ENCODE measurements at regions not wholly inside any gene's neighbourhood (a gene's known extent, or its start where the extent isn't known, plus 50 kb on each side); places are given as distances from the start of the nearest gene placed in this dataset.

- no peak for DNase-seq
Measured at GRCh38 chr14:87712396-87713090, 280.4 kb downstream of the GALC start.

GRCh38 chr14:87705439-87705896 lies 287.5 kb downstream of the GALC start:
- no peak for DNase-seq

- no peak for DNase-seq
Measured at GRCh38 chr14:87698481-87698880, 294.5 kb downstream of the GALC start.

GRCh38 chr14:87696485-87696884 lies 296.5 kb downstream of the GALC start:
- no peak for DNase-seq

GRCh38 chr14:87691042-87691881 lies 301.7 kb downstream of the GALC start:
- no peak for DNase-seq

GRCh38 chr14:87690076-87690613 lies 302.8 kb downstream of the GALC start:
- DNase-seq = no peak

- no peak for DNase-seq
Measured at GRCh38 chr14:87688524-87688923, 304.5 kb downstream of the GALC start.

GRCh38 chr14:87687420-87687819 lies 305.6 kb downstream of the GALC start:
- DNase-seq = no peak

- DNase-seq = no peak
Measured at GRCh38 chr14:87686746-87687145, 306.2 kb downstream of the GALC start.

- no peak for DNase-seq
Measured at GRCh38 chr14:87679866-87680265, 313.1 kb downstream of the GALC start.

GRCh38 chr14:87678624-87679023 lies 314.4 kb downstream of the GALC start:
- DNase-seq = no peak

- no peak for DNase-seq
Measured at GRCh38 chr14:87676814-87677437, 316.1 kb downstream of the GALC start.

GRCh38 chr14:87667659-87668058 lies 325.3 kb downstream of the GALC start:
- DNase-seq = no peak

GRCh38 chr14:87656315-87656714 lies 336.7 kb downstream of the GALC start:
- no peak for DNase-seq

GRCh38 chr14:87652278-87652677 lies 340.7 kb downstream of the GALC start:
- no peak for DNase-seq

GRCh38 chr14:87644689-87645088 lies 348.3 kb downstream of the GALC start:
- no peak for DNase-seq

GRCh38 chr14:87643005-87643404 lies 350.0 kb downstream of the GALC start:
- no peak for DNase-seq

- DNase-seq = no peak
Measured at GRCh38 chr14:87640553-87640952, 352.4 kb downstream of the GALC start.

- no peak for DNase-seq
Measured at GRCh38 chr14:87638196-87638595, 354.8 kb downstream of the GALC start.

- no peak for DNase-seq
Measured at GRCh38 chr14:87635442-87635841, 357.5 kb downstream of the GALC start.

- no peak for DNase-seq
Measured at GRCh38 chr14:87632796-87633195, 360.2 kb downstream of the GALC start.

GRCh38 chr14:87630846-87631245 lies 362.1 kb downstream of the GALC start:
- DNase-seq = no peak

GRCh38 chr14:87629788-87630187 lies 363.2 kb downstream of the GALC start:
- no peak for DNase-seq

- DNase-seq = no peak
Measured at GRCh38 chr14:87628780-87629179, 364.2 kb downstream of the GALC start.

All from CD4-positive, alpha-beta T cell treated with Interferon gamma for 1 hour (primary cell).